NCI-H460 (cell line): ENCODE measurements at regions not wholly inside any gene's neighbourhood (a gene's known extent, or its start where the extent isn't known, plus 50 kb on each side); places are given as distances from the start of the nearest gene placed in this dataset.

ENCODE experiments used
- DNase-seq: peaks from one replicate; pipeline ENCODE4 v3.0.0-alpha.2; 2016; ENCODE audit warnings: low read depth; ENCODE audit errors: extremely low read depth

- DNase-seq = no peak
These were observed 95.4 kb upstream of the CADPS start for GRCh38 chr3:62970648-62971047.

- DNase-seq = no peak
These were observed 100.3 kb upstream of the CADPS start for GRCh38 chr3:62975566-62975965.

GRCh38 chr3:62981962-62982361 is 106.7 kb upstream of the CADPS start:
- DNase-seq = no peak

GRCh38 chr3:62982795-62983455 is 107.7 kb upstream of the CADPS start:
- no peak for DNase-seq

- DNase-seq = no peak
These were observed 110.8 kb upstream of the CADPS start for GRCh38 chr3:62986061-62986460.

- DNase-seq = no peak
These were observed 112.5 kb upstream of the CADPS start for GRCh38 chr3:62987721-62988120.

GRCh38 chr3:62990704-62991413 is 115.6 kb upstream of the CADPS start:
- no peak for DNase-seq

- DNase-seq = no peak
These were observed 117.3 kb upstream of the CADPS start for GRCh38 chr3:62992520-62992919.

- no peak for DNase-seq
These were observed 119.9 kb upstream of the CADPS start for GRCh38 chr3:62995119-62995518.

- DNase-seq = no peak
These were observed 120.3 kb upstream of the CADPS start for GRCh38 chr3:62995530-62995929.

GRCh38 chr3:62997369-62997768 is 122.2 kb upstream of the CADPS start:
- no peak for DNase-seq

GRCh38 chr3:62999158-62999557 is 123.9 kb upstream of the CADPS start:
- DNase-seq = no peak

GRCh38 chr3:62999791-63000190 is 124.6 kb upstream of the CADPS start:
- no peak for DNase-seq

GRCh38 chr3:63004448-63004847 is 129.2 kb upstream of the CADPS start:
- DNase-seq = no peak

GRCh38 chr3:63015614-63016309 is 140.5 kb upstream of the CADPS start:
- no peak for DNase-seq

GRCh38 chr3:63022114-63022513 is 146.9 kb upstream of the CADPS start:
- DNase-seq = no peak

GRCh38 chr3:63026722-63027121 is 151.5 kb upstream of the CADPS start:
- DNase-seq = no peak

- no peak for DNase-seq
These were observed 154.1 kb upstream of the CADPS start for GRCh38 chr3:63029326-63029725.

GRCh38 chr3:63029921-63030320 is 154.7 kb upstream of the CADPS start:
- DNase-seq = no peak

- no peak for DNase-seq
These were observed 155.4 kb upstream of the CADPS start for GRCh38 chr3:63030666-63031065.

- DNase-seq = no peak
These were observed 157.7 kb upstream of the CADPS start for GRCh38 chr3:63032881-63033280.

GRCh38 chr3:63034101-63034500 is 158.9 kb upstream of the CADPS start:
- no peak for DNase-seq
